ENCODE measurements at regions not wholly inside any gene's neighbourhood (a gene's known extent, or its start where the extent isn't known, plus 50 kb on each side); places are given as distances from the start of the nearest gene placed in this dataset.

DNA sequence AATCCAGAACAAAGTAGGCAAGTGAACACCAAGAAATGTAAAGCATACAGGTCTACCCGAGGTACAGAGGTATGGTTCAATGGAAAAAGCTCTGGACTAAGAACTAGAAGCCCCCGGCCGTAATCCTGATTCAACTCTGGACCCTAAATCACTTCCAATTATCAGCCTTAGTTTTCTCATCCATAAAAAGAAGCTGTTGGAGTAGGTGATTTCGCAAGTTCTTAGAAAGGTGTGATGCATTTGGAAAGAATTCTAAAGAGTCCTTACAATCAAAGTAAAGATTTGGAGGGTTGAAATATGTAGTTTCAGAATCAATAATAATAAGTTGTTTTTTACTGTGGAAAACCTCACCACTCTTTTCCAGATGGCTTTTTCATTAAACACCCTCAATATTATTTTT, 622.1 kb upstream of the ID2 start:
- Histone ChIP-seq H3K27me3 (replicated peaks; ENCODE audit: insufficient read depth) (no peaks in the 10 kb centered on the region), H3K36me3 (no peaks in the 10 kb centered on the region), H3K4me1 (ENCODE audit: control insufficient read depth in 1 of 2, low read depth in 2 of 2) (peaks cover 0 to 11% of the 10 kb centered on the region in 2 donors), H3K4me3 (no peak overlapping the region), H3K9me3 (no peaks in the 10 kb centered on the region), H3K27ac (no peak overlapping the region)
- no peak for DNase-seq (ENCODE audit: low spot score)
- TF ChIP-seq, protein P1, sequence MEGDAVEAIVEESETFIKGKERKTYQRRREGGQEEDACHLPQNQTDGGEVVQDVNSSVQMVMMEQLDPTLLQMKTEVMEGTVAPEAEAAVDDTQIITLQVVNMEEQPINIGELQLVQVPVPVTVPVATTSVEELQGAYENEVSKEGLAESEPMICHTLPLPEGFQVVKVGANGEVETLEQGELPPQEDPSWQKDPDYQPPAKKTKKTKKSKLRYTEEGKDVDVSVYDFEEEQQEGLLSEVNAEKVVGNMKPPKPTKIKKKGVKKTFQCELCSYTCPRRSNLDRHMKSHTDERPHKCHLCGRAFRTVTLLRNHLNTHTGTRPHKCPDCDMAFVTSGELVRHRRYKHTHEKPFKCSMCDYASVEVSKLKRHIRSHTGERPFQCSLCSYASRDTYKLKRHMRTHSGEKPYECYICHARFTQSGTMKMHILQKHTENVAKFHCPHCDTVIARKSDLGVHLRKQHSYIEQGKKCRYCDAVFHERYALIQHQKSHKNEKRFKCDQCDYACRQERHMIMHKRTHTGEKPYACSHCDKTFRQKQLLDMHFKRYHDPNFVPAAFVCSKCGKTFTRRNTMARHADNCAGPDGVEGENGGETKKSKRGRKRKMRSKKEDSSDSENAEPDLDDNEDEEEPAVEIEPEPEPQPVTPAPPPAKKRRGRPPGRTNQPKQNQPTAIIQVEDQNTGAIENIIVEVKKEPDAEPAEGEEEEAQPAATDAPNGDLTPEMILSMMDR (IDR thresholded peaks at IDR 0.05), result no peak
- ATAC-seq (ENCODE audit: insufficient number of reproducible peaks, low FRiP score, low read depth), result no peak

DNA sequence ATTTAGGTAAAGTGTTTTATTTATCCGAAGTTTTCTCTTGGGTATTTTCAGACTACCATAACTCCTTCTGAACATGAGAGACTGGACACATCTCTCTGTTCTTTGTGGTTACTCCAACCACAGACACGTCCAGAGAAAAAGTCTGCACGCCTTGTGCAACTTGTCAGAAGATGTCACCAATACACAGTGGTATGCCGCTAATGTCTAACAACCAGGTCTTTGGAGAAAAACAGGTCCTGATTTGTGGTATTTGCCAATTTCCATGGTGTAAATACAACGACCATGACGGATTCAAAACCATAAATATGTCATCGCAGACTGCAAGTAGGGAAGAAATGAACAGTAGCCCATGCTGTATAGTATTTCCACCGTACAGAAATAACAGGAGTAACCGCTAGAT, 620.6 kb upstream of the ID2 start:
- no peaks in the 10 kb centered on the region for H3K27me3 ChIP-seq (replicated peaks; ENCODE audit: insufficient read depth)
- no peak overlapping the region for H3K4me3 ChIP-seq
- DNase-seq (ENCODE audit: low spot score) (no peak), ATAC-seq (ENCODE audit: insufficient number of reproducible peaks, low FRiP score, low read depth) (no peak)
- TF ChIP-seq, protein P1 (IDR thresholded peaks at IDR 0.05), result no peak
- H3K9me3 ChIP-seq, result no peaks in the 10 kb centered on the region
- H3K36me3 ChIP-seq, result no peaks in the 10 kb centered on the region
- H3K27ac ChIP-seq, result no peak overlapping the region
- H3K4me1 ChIP-seq (ENCODE audit: control insufficient read depth in 1 of 2, low read depth in 2 of 2), result peaks cover 0 to 11% of the 10 kb centered on the region in 2 donors

DNA sequence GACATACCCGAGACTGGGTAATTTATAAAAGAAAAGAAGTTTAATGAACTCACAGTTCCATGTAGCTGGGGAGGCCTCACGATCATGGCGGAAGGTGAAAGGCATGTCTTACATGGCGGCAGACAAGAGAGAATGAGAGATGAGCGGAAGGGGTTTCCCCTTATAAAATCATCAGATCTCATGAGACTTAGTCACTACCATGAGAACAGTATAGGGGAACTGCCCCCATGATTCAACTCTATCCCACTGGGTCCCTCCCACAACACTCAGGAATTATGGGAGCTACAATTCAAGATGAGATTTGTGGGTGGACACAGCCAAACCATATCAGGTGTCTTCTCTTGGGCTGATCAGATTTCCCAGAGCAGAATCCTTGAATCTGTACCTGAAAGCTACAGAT, 617.3 kb upstream of the ID2 start:
- H3K27ac ChIP-seq, result no peak overlapping the region
- no peaks in the 10 kb centered on the region for H3K36me3 ChIP-seq
- no peaks in the 10 kb centered on the region for H3K9me3 ChIP-seq
- ATAC-seq (ENCODE audit: insufficient number of reproducible peaks, low FRiP score, low read depth) (no peak), DNase-seq (ENCODE audit: low spot score) (no peak)
- H3K4me3 ChIP-seq, result no peak overlapping the region
- no peaks in the 10 kb centered on the region for H3K27me3 ChIP-seq (replicated peaks; ENCODE audit: insufficient read depth)
- TF ChIP-seq, protein P1 (IDR thresholded peaks at IDR 0.05), result no peak
- H3K4me1 ChIP-seq (ENCODE audit: control insufficient read depth in 1 of 2, low read depth in 2 of 2), result no peaks in the 10 kb centered on the region

DNA sequence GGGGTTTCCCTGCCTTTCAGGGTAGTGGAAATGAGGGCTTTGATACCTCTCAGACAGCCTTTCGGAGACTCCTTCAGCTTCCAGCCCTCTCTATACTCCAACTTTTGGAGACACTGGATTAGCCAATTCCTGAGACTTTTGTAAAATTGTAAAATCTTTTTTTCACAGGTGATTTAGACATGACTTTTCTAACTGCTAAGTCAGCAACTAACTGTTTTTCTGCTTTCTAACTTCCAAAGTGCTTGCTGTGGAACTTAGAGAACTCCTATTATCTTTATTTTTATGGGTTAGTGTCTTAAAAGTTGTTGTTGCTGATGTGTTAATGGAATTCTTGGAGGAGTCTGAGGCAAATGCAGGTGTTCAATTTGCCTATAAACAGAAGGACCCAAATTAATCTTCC, 616.7 kb upstream of the ID2 start:
- Histone ChIP-seq H3K4me3 (no peak overlapping the region), H3K27me3 (replicated peaks; ENCODE audit: insufficient read depth) (no peaks in the 10 kb centered on the region), H3K4me1 (ENCODE audit: control insufficient read depth in 1 of 2, low read depth in 2 of 2) (no peaks in the 10 kb centered on the region), H3K27ac (no peak overlapping the region), H3K9me3 (no peaks in the 10 kb centered on the region), H3K36me3 (no peaks in the 10 kb centered on the region)
- DNase-seq (ENCODE audit: low spot score) (no peak), ATAC-seq (ENCODE audit: insufficient number of reproducible peaks, low FRiP score, low read depth) (no peak)
- TF ChIP-seq, protein P1 (IDR thresholded peaks at IDR 0.05), result no peak

DNA sequence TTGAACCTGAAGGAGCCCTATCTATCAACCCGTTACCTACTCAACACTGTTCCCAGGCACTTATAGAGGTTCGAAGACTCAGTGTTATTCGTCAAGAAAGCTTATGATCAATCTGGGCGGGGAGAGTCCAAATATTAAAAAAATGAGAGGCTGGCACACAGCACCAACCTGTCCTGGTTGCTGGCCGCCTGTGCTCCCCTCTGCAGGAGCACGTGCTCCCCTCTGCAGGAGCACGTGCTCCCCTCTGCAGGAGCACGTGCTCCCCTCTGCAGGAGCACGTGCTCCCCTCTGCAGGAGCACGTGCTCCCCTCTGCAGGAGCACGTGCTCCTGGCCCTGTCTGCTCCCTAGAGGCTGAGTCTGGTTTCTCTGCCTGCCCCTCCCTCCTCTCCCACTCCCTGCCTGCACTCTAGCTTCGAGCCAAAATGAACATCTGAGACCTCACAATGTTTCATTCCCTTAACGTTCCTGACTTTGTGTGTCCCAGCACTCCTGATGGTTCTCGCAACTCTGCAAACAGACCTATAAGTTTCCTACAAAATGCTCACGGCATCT, 614.0 kb upstream of the ID2 start:
- TF ChIP-seq, protein P1 (IDR thresholded peaks at IDR 0.05), result no peak
- ATAC-seq (ENCODE audit: insufficient number of reproducible peaks, low FRiP score, low read depth) (no peak), DNase-seq (ENCODE audit: low spot score) (no peak)
- Histone ChIP-seq H3K27me3 (replicated peaks; ENCODE audit: insufficient read depth) (no peaks in the 10 kb centered on the region), H3K4me3 (no peak overlapping the region), H3K9me3 (no peaks in the 10 kb centered on the region), H3K4me1 (ENCODE audit: control insufficient read depth in 1 of 2, low read depth in 2 of 2) (no peaks in the 10 kb centered on the region), H3K27ac (no peak overlapping the region), H3K36me3 (no peaks in the 10 kb centered on the region)

All from thoracic aorta (tissue), 2 donors.